ENCODE measurements at regions not wholly inside any gene's neighbourhood (a gene's known extent, or its start where the extent isn't known, plus 50 kb on each side); places are given as distances from the start of the nearest gene placed in this dataset.
A peak's percentile ranks its signal among the peaks of the same experiment; 100 is the strongest.

- DNase-seq = peak; percentile 9 to 10
These were observed 285.1 kb downstream of the SS18 start for GRCh38 chr18:25805323-25805722.

DNA sequence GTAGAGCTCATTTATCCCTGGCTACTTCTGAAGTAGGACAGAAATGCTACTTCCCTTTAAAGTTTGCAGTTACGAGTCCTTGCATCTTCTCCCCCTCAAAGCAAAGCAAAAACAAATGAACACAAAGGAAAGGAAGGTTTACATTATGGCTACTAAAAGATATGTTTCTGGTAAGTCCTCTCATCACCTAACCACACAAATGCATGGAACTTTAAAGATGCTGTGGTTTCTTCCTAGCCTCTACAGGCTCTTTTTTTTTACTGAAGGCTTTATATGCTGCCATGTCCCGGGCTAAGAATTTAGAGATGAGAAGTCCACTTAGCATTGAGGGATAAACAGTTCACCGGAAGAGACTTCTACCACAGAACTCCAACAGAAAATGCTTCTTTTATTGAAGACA lies 291.2 kb downstream of the SS18 start:
- DNase-seq = no peak

DNA sequence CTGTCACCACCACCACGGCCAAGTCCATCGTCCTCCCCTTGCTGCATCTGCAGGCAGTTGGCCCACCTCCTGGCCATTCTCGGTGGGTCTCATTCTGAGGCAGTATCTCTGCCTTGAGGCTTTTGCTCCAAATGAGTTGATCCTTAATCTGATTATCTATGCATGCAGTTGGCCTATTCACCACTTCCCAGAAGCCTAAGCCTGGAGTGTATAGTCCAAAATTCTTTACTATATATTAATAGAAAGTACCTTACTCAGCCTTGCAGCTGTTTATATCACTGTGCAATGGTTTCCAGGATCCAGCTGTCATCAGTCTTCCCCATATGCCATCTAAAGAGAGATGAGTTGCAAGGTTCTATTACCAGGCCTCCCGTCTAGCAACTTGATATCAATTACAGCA lies 292.4 kb downstream of the SS18 start:
- no peak for DNase-seq

- DNase-seq = no peak
These were observed 295.2 kb downstream of the SS18 start for GRCh38 chr18:25795213-25795612.

- DNase-seq = no peak
These were observed 303.1 kb downstream of the SS18 start for GRCh38 chr18:25787276-25787675.

DNA sequence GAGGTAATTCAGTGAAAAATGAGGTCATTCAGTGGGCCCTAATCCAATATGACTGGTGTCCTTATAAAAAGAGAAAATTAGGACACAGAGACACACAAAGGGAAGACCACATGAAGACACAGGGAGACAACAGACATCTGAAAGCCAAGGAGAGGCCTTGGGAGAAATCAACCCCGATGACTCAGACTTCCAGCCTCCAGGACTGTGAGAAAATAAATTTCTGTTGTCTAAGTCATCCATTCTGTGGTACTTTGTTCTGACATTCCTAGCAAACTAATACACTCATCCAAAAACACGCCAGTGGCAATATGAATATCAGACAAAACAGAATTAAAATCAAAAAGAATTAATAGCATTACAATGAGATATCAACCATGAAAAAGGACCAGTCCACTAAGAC lies 303.7 kb downstream of the SS18 start:
- no peak for DNase-seq

- no peak for DNase-seq
These were observed 310.3 kb downstream of the SS18 start for GRCh38 chr18:25780105-25780504.

GRCh38 chr18:25771796-25772195 lies 318.6 kb downstream of the SS18 start:
- no peak for DNase-seq

DNA sequence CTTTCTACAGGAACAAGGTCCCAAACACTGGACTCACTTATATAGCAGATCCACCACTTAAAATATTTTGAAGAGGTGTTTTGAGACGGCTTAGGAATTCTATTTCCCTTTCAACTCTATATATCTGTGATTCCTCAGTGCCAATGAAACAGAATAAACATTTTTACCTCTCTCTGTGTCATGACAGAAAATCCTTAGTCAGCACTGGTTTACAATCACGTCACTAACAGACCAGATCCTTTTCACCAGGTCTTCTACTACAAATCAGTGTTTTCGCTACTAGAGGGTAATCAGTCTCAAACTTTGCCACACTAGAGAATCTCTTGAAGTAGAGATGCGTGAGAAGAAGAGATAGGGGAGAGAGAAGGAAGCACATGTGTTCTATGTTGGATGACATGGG lies 325.6 kb downstream of the SS18 start:
- DNase-seq = no peak

DNA sequence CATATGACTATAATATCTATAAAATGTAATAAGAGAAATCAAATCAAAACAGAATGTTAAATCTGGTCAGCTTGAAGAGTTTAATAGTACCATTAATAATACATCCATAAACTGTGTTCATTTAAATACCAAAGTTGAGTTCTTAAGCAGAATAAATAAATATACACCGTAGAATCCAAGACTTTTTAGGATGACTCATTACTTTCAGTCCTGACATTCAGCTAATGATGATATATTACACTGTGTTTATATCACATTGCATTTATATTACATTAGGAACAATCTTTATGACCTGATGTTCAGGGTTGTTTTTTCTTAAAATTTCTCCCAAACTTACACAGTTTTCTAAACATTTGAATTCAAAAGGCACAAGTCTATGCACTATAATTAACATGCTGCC lies 331.3 kb downstream of the SS18 start:
- DNase-seq = no peak

GRCh38 chr18:25743646-25744151 lies 346.7 kb downstream of the SS18 start:
- DNase-seq = no peak

GRCh38 chr18:25739376-25739775 lies 351.0 kb downstream of the SS18 start:
- no peak for DNase-seq

- DNase-seq = no peak
These were observed 352.6 kb downstream of the SS18 start for GRCh38 chr18:25737710-25738311.

GRCh38 chr18:25736516-25736915 lies 353.9 kb downstream of the SS18 start:
- DNase-seq = no peak

- DNase-seq = no peak
These were observed 355.0 kb downstream of the SS18 start for GRCh38 chr18:25735459-25735858.

DNA sequence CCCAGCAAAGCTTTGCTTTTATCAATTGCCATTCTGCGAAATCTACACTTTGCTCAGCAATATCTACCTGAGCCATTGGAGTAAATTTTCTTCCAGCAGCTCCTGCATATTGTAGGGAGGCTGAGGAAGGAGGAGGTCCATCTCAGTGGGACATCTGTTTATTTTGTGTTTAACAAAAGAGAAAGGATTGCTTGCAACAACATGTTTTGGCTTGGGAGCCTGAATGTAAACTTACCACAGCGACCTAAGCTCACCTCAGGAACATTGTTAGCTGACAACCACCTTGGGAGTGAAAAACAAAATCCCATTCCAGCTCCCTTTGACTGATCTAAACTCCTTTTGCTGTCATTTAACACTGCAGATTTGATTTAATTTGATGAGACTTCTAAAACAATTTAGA lies 356.1 kb downstream of the SS18 start:
- DNase-seq = no peak

DNA sequence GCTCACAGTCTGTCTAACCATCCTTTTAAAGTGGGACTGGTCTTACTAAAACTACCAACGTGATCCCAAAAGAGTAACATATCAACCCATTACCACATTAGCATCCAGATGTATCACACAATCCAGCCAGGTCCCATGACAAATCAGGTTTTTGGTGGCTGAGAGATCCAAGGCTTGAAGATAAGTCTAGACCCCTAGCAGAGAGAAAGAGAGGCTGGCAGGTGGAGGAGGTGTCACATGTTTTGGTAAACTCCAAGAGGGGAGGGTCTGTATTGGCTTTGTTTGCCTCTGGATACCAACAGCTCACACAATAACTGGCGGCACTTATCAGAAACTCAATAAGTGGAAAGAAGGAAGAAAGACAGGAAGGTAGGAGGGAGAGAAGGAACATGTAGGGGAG lies 357.6 kb downstream of the SS18 start:
- DNase-seq = no peak

- no peak for DNase-seq
These were observed 361.3 kb downstream of the SS18 start for GRCh38 chr18:25729072-25729471.

DNA sequence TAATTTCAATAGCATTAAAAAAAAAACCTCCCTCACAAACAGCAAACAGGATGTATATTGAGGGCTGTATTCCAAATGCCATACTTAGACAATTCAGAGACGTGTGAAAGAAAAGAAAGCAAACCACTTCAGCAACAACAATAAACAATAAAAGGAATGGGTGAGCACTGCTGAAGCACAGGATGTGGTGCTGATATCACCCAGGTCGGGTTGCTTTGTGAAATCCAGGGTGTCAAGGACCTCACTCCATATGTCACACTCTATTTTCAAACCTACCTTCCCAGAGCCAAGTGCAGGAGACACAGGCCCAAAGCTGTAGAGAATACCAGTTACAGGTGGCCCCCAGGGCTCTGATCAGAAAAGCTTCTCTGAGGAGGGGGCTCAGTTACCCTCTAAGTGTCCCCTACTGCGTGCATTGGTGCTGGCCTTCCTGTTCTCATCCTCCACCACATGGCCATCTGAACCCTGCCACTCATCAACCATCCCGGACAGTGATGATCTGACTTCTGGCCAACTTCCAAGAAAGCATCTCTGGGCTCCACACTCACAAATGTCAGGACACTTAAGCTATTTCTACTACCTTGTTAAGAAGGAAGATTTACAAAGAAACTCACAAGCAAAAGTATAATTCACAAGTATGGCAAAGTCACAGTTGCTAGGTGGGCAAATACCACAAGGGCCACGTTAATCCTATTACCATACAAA lies 363.0 kb downstream of the SS18 start:
- no peak for DNase-seq

GRCh38 chr18:25726298-25726697 lies 364.1 kb downstream of the SS18 start:
- DNase-seq = no peak

DNA sequence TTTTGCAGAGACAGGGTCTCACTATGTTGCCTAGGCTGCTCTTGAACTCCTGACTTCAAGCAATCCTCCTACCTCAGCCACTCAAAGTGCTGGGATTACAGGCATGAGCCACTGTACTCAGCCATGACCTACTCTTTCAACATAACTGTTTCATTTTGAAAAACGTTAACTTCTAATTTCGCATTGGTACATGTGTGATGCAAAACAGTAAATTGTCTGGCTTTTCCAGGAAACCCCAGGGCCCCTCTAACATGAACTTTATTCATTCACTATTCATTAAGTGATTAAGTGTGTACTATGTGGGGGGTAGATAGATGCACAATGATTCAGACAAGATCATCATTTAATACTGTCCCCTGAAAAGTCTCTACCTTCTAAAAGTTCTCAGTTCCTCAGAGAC lies 364.9 kb downstream of the SS18 start:
- DNase-seq = no peak

- no peak for DNase-seq
These were observed 365.4 kb downstream of the SS18 start for GRCh38 chr18:25724997-25725396.

DNA sequence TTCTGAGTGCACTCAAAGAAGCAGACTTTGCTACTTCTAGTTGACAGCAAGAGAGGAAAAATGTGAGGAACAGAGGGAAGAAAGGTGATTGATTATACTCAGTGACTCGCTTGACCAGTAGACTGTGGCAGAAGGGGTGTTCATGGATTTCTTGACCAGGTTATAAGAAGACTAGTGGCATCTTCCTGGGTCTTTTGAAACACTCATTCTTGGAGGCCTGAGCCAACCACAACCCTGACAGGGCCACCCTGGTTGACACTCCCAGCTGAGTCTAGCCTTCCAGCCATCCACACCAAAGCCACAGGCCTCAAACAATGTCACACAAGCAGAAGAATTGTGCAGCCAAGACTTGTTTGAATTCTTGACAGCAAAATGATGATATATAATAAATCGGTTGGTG lies 366.3 kb downstream of the SS18 start:
- DNase-seq = no peak

DNA sequence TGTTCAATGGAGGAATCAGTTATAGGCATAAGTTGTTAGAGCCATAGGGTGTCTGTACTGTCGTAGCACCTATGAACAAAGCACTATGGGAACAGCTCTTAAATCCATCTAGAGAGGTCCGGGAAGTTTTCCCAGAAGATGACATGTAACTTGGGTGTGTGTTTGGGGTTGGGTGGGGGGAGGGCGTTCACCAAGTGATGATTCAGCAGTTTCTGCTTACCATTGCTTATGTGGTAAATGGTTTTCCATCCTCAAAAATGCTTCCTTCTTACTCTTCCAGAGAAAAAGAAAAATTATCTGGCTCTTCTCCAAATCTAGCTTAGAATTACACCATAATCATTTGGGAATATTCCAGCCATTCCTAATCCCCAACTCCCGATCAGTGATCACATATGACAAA lies 361.1 kb upstream of the ZNF521 start:
- no peak for DNase-seq

- DNase-seq = no peak
These were observed 359.0 kb upstream of the ZNF521 start for GRCh38 chr18:25710981-25711380.
